ENCODE measurements at regions not wholly inside any gene's neighbourhood (a gene's known extent, or its start where the extent isn't known, plus 50 kb on each side); places are given as distances from the start of the nearest gene placed in this dataset.

- TF ChIP-seq CTCF (IDR thresholded peaks at IDR 0.05) (no peak), POLR2A (IDR thresholded peaks at IDR 0.05) (no peak)
These were observed 222.3 kb downstream of the KATNAL1 start for GRCh38 chr13:30085087-30085486.
